Progenitor cell of endocrine pancreas (in vitro differentiated cells): ENCODE measurements at regions not wholly inside any gene's neighbourhood (a gene's known extent, or its start where the extent isn't known, plus 50 kb on each side); places are given as distances from the start of the nearest gene placed in this dataset.
"Not testable (repeated sequence)": the region's sequence is repeated elsewhere in the genome, so short reads cannot be mapped to it uniquely, and the experiment has no call there.

Experiments used
- DNase-seq: peaks from one replicate; pipeline ENCODE4 v3.0.0; 2021; ENCODE audit warnings: low spot score; ENCODE audit not compliant: unreplicated experiment
- H3K27ac Mint-ChIP-seq: 2 replicates; pipeline ENCODE4 v1.8.0; 2021; ENCODE audit warnings: mild to moderate bottlenecking, moderate library complexity, mixed read lengths
- H3K27me3 Mint-ChIP-seq: 2 replicates; pipeline ENCODE4 v1.8.0; 2021; ENCODE audit warnings: mixed read lengths
- H3K36me3 Mint-ChIP-seq: 2 replicates; pipeline ENCODE4 v1.8.0; 2022; ENCODE audit warnings: mixed read lengths; ENCODE audit not compliant: insufficient read depth
- H3K4me1 Mint-ChIP-seq: 2 replicates; pipeline ENCODE4 v1.8.0; 2021; ENCODE audit warnings: low read depth, mixed read lengths
- H3K4me3 Mint-ChIP-seq: 2 replicates; pipeline ENCODE4 v1.8.0; 2021; ENCODE audit warnings: low read depth, mild to moderate bottlenecking, moderate library complexity, mixed read lengths
- H3K9me3 Mint-ChIP-seq: 2 replicates; pipeline ENCODE4 v1.8.0; 2021; ENCODE audit warnings: low read depth, mixed read lengths
- TF ChIP-seq, protein P1 (sequence below): fragments of 200-600 bp; sonication (generic); IDR thresholded peaks from one replicate; pipeline ENCODE4 v1.5.0; 2021; ENCODE audit warnings: antibody characterized with exemption, mild to moderate bottlenecking; ENCODE audit not compliant: unreplicated experiment

DNA sequence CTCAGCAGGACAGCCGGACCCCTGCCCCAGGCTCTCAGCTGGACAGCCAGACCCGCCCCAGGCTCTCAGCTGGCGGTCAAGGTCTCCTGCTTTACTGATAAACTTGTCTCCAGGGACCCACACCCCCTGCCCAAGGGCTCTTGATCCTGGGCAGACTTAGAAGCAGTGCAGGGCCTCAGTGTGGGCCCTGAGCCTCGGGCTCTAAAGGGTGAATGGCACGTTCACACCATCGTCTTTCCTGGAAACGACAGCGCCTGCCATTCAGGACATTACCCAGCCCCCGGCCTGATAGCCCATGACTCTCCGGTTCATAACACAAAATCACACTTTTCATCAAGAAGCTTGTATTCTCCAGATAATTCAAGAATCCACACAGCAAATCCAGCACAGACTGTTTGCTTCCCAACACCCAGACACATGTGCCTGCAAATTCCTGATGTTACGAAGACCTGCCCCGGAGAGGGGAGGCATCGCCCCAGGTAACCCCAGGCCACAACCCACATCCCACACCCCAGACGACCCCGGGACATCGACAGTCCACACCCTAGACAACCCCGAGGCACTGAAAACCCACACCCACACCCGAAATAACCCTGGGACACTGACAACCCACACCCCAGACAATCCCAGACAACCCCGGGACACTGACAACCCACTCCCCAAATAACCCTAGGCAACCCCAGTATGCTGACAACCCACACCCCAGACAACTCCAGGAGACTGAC is 136.8 kb downstream of the FAM53A start:
- TF ChIP-seq, protein P1, sequence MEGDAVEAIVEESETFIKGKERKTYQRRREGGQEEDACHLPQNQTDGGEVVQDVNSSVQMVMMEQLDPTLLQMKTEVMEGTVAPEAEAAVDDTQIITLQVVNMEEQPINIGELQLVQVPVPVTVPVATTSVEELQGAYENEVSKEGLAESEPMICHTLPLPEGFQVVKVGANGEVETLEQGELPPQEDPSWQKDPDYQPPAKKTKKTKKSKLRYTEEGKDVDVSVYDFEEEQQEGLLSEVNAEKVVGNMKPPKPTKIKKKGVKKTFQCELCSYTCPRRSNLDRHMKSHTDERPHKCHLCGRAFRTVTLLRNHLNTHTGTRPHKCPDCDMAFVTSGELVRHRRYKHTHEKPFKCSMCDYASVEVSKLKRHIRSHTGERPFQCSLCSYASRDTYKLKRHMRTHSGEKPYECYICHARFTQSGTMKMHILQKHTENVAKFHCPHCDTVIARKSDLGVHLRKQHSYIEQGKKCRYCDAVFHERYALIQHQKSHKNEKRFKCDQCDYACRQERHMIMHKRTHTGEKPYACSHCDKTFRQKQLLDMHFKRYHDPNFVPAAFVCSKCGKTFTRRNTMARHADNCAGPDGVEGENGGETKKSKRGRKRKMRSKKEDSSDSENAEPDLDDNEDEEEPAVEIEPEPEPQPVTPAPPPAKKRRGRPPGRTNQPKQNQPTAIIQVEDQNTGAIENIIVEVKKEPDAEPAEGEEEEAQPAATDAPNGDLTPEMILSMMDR, result no peak
- peaks cover 18% of the 10 kb centered on the region for H3K27me3 Mint-ChIP-seq
- no peaks in the 10 kb centered on the region for H3K36me3 Mint-ChIP-seq

DNA sequence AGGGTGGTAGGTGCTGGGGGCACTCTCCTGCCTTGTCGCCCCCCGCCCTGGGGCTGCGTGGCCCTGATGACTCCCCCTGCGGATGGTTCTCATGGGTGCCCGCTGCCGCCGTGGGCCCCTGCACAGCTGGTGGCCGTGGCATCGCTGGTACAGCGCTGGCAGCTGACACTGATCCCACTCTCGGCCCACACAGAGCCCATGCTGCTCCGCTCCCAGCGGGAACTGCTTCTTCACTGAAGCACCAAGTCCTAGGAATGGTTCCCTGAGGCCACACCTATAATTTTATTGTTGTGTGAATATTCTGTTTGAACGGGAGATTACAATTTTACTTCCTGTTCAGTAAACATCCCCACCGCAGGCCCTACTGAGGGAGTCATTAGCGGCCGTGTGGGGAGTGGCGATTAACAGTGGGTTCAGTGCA is 138.6 kb upstream of the NKX1-1 start:
- TF ChIP-seq, protein P1, result no peak
- H3K36me3 Mint-ChIP-seq, result no peaks in the 10 kb centered on the region
- H3K27me3 Mint-ChIP-seq, result peaks cover 16% of the 10 kb centered on the region

More for the DNA sequence above, 136.8 kb downstream of the FAM53A start:
- no peak overlapping the region for H3K27ac Mint-ChIP-seq
- H3K4me3 Mint-ChIP-seq, result no peak overlapping the region
- DNase-seq, result no peak
- no peaks in the 10 kb centered on the region for H3K9me3 Mint-ChIP-seq
- H3K4me1 Mint-ChIP-seq, result peaks cover 7% of the 10 kb centered on the region

GRCh38 chr4:1544435-1544834 is 138.2 kb upstream of the NKX1-1 start:
- H3K9me3 Mint-ChIP-seq, H3K4me3 Mint-ChIP-seq, DNase-seq, H3K36me3 Mint-ChIP-seq, H3K4me1 Mint-ChIP-seq, H3K27ac Mint-ChIP-seq: not testable (repeated sequence)
- H3K27me3 Mint-ChIP-seq, result peaks cover 16% of the 10 kb centered on the region

More for the DNA sequence above, 138.6 kb upstream of the NKX1-1 start:
- no peaks in the 10 kb centered on the region for H3K9me3 Mint-ChIP-seq
- H3K4me3 Mint-ChIP-seq, result no peak overlapping the region
- DNase-seq, result no peak
- H3K4me1 Mint-ChIP-seq, result peaks cover 7% of the 10 kb centered on the region
- no peak overlapping the region for H3K27ac Mint-ChIP-seq

GRCh38 chr4:1543976-1544375 is 137.7 kb upstream of the NKX1-1 start:
- Mint-ChIP-seq H3K27ac (no peak overlapping the region), H3K9me3 (no peaks in the 10 kb centered on the region), H3K27me3 (peaks cover 16% of the 10 kb centered on the region), H3K4me3 (no peak overlapping the region), H3K36me3 (no peaks in the 10 kb centered on the region), H3K4me1 (peaks cover 12% of the 10 kb centered on the region)
- DNase-seq, result no peak
- TF ChIP-seq, protein P1, result no peak

DNA sequence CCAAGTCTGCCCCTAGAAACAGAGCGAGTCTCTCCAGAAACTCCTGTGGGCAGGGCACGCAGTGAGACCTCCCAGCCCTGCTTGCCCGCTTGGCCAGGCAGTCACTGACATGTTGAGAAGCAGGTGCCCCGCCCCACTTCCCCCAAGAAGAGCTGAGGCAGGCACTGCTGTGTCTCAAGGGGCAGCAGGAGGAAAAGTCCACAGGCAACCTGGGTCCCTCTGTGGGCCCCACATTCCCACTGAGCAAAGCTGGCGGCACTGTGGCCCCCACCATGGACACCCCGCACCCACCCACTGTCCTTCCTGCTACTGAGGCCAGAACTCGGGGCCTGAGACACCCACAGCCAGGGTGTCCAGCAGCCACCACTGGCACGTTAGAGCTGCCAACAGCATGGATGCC is 137.3 kb upstream of the NKX1-1 start:
- peaks cover 12% of the 10 kb centered on the region for H3K27me3 Mint-ChIP-seq
- no peaks in the 10 kb centered on the region for H3K36me3 Mint-ChIP-seq
- H3K27ac Mint-ChIP-seq, result no peak overlapping the region
- DNase-seq, result no peak
- H3K4me3 Mint-ChIP-seq, result no peak overlapping the region
- peaks cover 13% of the 10 kb centered on the region for H3K4me1 Mint-ChIP-seq
- H3K9me3 Mint-ChIP-seq, result no peaks in the 10 kb centered on the region
- TF ChIP-seq, protein P1, result no peak
